Right ventricle myocardium superior (tissue), 1 donor: ENCODE measurements at regions not wholly inside any gene's neighbourhood (a gene's known extent, or its start where the extent isn't known, plus 50 kb on each side); places are given as distances from the start of the nearest gene placed in this dataset.

Source experiments
- ATAC-seq: fragments of 200-7000 bp; cut with Tn5 transposase; one replicate; pipeline ENCODE4 v1.9.1; 2020; ENCODE audit warnings: mild to moderate bottlenecking; ENCODE audit not compliant: poor library complexity
- DNase-seq: peaks from one replicate; pipeline ENCODE4 v3.0.0-alpha.2; 2020
- intact Hi-C: fragments of 100-400 bp; cut with DNase I; formaldehyde crosslinking; loops from one replicate; pipeline ENCODE4 v1.11.2; 2022
- donor health status: DM: no; HTN: yes; CAD: no; lungs with severe emphysema.

GRCh38 chr18:50444539-50444938, 69.7 kb downstream of the SKA1 start:
- ATAC-seq (no peak), DNase-seq (no peak)
- intact Hi-C loops = no loop called here

GRCh38 chr18:50446629-50447028, 71.8 kb downstream of the SKA1 start:
- ATAC-seq (no peak), DNase-seq (no peak)
- intact Hi-C loops = no loop called here

GRCh38 chr18:50447102-50447741, 72.4 kb downstream of the SKA1 start:
- intact Hi-C loops = no loop called here
- DNase-seq = no peak
- no peak for ATAC-seq

GRCh38 chr18:50447952-50448351, 73.1 kb downstream of the SKA1 start:
- intact Hi-C loops = no loop called here
- DNase-seq (no peak), ATAC-seq (no peak)

- ATAC-seq (no peak), DNase-seq (no peak)
- intact Hi-C loops = no loop called here
Observed at GRCh38 chr18:50451100-50451842, 76.4 kb downstream of the SKA1 start.

GRCh38 chr18:50453014-50453680, 78.3 kb downstream of the SKA1 start:
- ATAC-seq (no peak), DNase-seq (no peak)
- intact Hi-C loops = no loop called here

- no peak for ATAC-seq
- no peak for DNase-seq
- intact Hi-C loops = no loop called here
Observed at GRCh38 chr18:50453732-50454131, 78.9 kb downstream of the SKA1 start.

GRCh38 chr18:50454387-50454988, 79.6 kb downstream of the SKA1 start:
- no peak for ATAC-seq

GRCh38 chr18:50456285-50456684, 81.4 kb downstream of the SKA1 start:
- intact Hi-C loops = no loop called here
- DNase-seq (no peak), ATAC-seq (no peak)

More at GRCh38 chr18:50454387-50454988, 79.6 kb downstream of the SKA1 start:
- DNase-seq = no peak
- intact Hi-C loops = no loop called here

- no peak for ATAC-seq
- intact Hi-C loops = no loop called here
Observed at GRCh38 chr18:50457639-50458038, 82.8 kb downstream of the SKA1 start.

GRCh38 chr18:50458366-50458765, 83.5 kb downstream of the SKA1 start:
- intact Hi-C loops = no loop called here
- DNase-seq (no peak), ATAC-seq (no peak)

More at GRCh38 chr18:50457639-50458038, 82.8 kb downstream of the SKA1 start:
- DNase-seq = no peak

GRCh38 chr18:50458796-50459195, 84.0 kb downstream of the SKA1 start:
- intact Hi-C loops = no loop called here
- ATAC-seq = no peak

GRCh38 chr18:50460062-50460461, 85.2 kb downstream of the SKA1 start:
- ATAC-seq (no peak), DNase-seq (no peak)

More at GRCh38 chr18:50458796-50459195, 84.0 kb downstream of the SKA1 start:
- no peak for DNase-seq

GRCh38 chr18:50460716-50461115, 85.9 kb downstream of the SKA1 start:
- ATAC-seq = no peak
- intact Hi-C loops = no loop called here

More at GRCh38 chr18:50460062-50460461, 85.2 kb downstream of the SKA1 start:
- intact Hi-C loops = no loop called here

GRCh38 chr18:50461251-50461650, 86.4 kb downstream of the SKA1 start:
- no peak for ATAC-seq
- intact Hi-C loops = no loop called here
- DNase-seq = no peak

More at GRCh38 chr18:50460716-50461115, 85.9 kb downstream of the SKA1 start:
- no peak for DNase-seq

GRCh38 chr18:50465211-50466153, 90.6 kb downstream of the SKA1 start:
- no peak for ATAC-seq
- intact Hi-C loops = no loop called here
- DNase-seq = no peak

- intact Hi-C loops = no loop called here
- no peak for ATAC-seq
- no peak for DNase-seq
Observed at GRCh38 chr18:50466634-50467033, 91.8 kb downstream of the SKA1 start.

- no peak for ATAC-seq
- intact Hi-C loops = no loop called here
- DNase-seq = no peak
Observed at GRCh38 chr18:50468807-50469206, 91.1 kb upstream of the MAPK4 start.
